Trophoblast cell (in vitro differentiated cells and primary cell): ENCODE measurements at regions not wholly inside any gene's neighbourhood (a gene's known extent, or its start where the extent isn't known, plus 50 kb on each side); places are given as distances from the start of the nearest gene placed in this dataset.

Experiments used
- DNase-seq, 2 donors: peaks; one replicate each; pipeline ENCODE4 v3.0.0-alpha.2; 2016
- H2AFZ ChIP-seq: 2 replicates; pipeline ENCODE4 v1.6.1; 2013; ENCODE audit warnings: low read length, moderate library complexity, mild to moderate bottlenecking; ENCODE audit not compliant: insufficient read depth, poor library complexity
- H2AK5ac ChIP-seq: 2 replicates; pipeline ENCODE4 v1.6.1; 2013; ENCODE audit warnings: mild to moderate bottlenecking, low read length
- H2BK120ac ChIP-seq: 2 replicates; pipeline ENCODE4 v1.6.1; 2013; ENCODE audit warnings: low read length, mild to moderate bottlenecking, moderate library complexity; ENCODE audit not compliant: insufficient read depth, poor library complexity
- H2BK12ac ChIP-seq: 2 replicates; pipeline ENCODE4 v1.6.1; 2013; ENCODE audit warnings: mild to moderate bottlenecking, low read length, moderate library complexity
- H2BK5ac ChIP-seq: 2 replicates; pipeline ENCODE4 v1.6.1; 2013; ENCODE audit warnings: low read length, low read depth, moderate library complexity, mild to moderate bottlenecking; ENCODE audit not compliant: poor library complexity
- H3K14ac ChIP-seq: 2 replicates; pipeline ENCODE4 v1.6.1; 2013; ENCODE audit warnings: mild to moderate bottlenecking, low read length
- H3K18ac ChIP-seq: 2 replicates; pipeline ENCODE4 v1.6.1; 2013; ENCODE audit warnings: mild to moderate bottlenecking, low read length
- H3K23ac ChIP-seq: 2 replicates; pipeline ENCODE4 v1.6.1; 2013; ENCODE audit warnings: low read length
- H3K27ac ChIP-seq: 2 replicates; pipeline ENCODE4 v1.5.1; 2013; ENCODE audit warnings: low read depth, mild to moderate bottlenecking, inconsistent platforms, low read length, moderate library complexity
- H3K27me3 ChIP-seq: 2 replicates; pipeline ENCODE4 v1.6.1; 2013; ENCODE audit warnings: inconsistent platforms, mild to moderate bottlenecking, low read length, moderate library complexity; ENCODE audit not compliant: insufficient read depth
- H3K36me3 ChIP-seq, 2 experiments: 1 replicate in 1 of 2; 2 replicates in 1 of 2; pipeline ENCODE4 v1.6.1; 2013; ENCODE audit warnings: low read length in 2 of 2, mild to moderate bottlenecking in 2 of 2, moderate library complexity in 1 of 2; ENCODE audit not compliant: insufficient read depth in 2 of 2, control insufficient read depth in 1 of 2
- H3K4ac ChIP-seq: 2 replicates; pipeline ENCODE4 v1.6.1; 2013; ENCODE audit warnings: low read depth, mild to moderate bottlenecking, low read length, moderate library complexity
- H3K4me1 ChIP-seq, 2 experiments: 1 replicate in 1 of 2; 2 replicates in 1 of 2; pipeline ENCODE4 v1.6.1; 2013; ENCODE audit warnings: low read length in 2 of 2, mild to moderate bottlenecking in 2 of 2, moderate library complexity in 1 of 2; ENCODE audit not compliant: insufficient read depth in 2 of 2, control insufficient read depth in 1 of 2
- H3K4me2 ChIP-seq: 2 replicates; pipeline ENCODE4 v1.6.1; 2013; ENCODE audit warnings: inconsistent platforms, mild to moderate bottlenecking, low read length, moderate library complexity
- H3K4me3 ChIP-seq: 2 replicates; pipeline ENCODE4 v1.5.1; 2013; ENCODE audit warnings: mild to moderate bottlenecking, low read depth, low read length, inconsistent platforms
- H3K79me1 ChIP-seq: one replicate; pipeline ENCODE4 v1.6.1; 2013; ENCODE audit warnings: low read length
- H3K79me2 ChIP-seq: 2 replicates; pipeline ENCODE4 v1.6.1; 2013; ENCODE audit warnings: low read length, mild to moderate bottlenecking; ENCODE audit not compliant: control insufficient read depth, insufficient read depth, poor library complexity
- H3K9ac ChIP-seq: 2 replicates; pipeline ENCODE4 v1.6.1; 2013; ENCODE audit warnings: mild to moderate bottlenecking, low read length
- H3K9me3 ChIP-seq: 2 replicates; pipeline ENCODE4 v1.6.1; 2013; ENCODE audit warnings: low read depth, mild to moderate bottlenecking, control low read depth, inconsistent platforms, low read length; ENCODE audit not compliant: insufficient read depth
- H4K12ac ChIP-seq: 2 replicates; pipeline ENCODE4 v1.6.1; 2013; ENCODE audit warnings: low read depth, mild to moderate bottlenecking, low read length, moderate library complexity
- H4K8ac ChIP-seq: 2 replicates; pipeline ENCODE4 v1.6.1; 2013; ENCODE audit warnings: low read depth, mild to moderate bottlenecking, low read length, moderate library complexity
- H4K91ac ChIP-seq: one replicate; pipeline ENCODE4 v1.6.1; 2013; ENCODE audit warnings: low read depth, mild to moderate bottlenecking, low read length, moderate library complexity
- WGBS: extraction: QIAGEN DNeasy Blood & Tissue Kit; methylation state at CpG from one replicate; pipeline ENCODE4 v1.1.7; 2013; ENCODE audit warnings: missing lambda C conversion rate; ENCODE audit not compliant: insufficient read length, insufficient coverage; ENCODE audit errors: extremely low coverage; 5-methylcytosine and 5-hydroxymethylcytosine counted together

- no peak overlapping the region for H2BK12ac ChIP-seq
- no peaks in the 10 kb centered on the region for H3K4me1 ChIP-seq
- no CpG with 5 or more reads among the region's 2 CpGs for WGBS
These were observed 149.4 kb upstream of the ZC3H12A start for GRCh38 chr1:37325010-37325409.

DNA sequence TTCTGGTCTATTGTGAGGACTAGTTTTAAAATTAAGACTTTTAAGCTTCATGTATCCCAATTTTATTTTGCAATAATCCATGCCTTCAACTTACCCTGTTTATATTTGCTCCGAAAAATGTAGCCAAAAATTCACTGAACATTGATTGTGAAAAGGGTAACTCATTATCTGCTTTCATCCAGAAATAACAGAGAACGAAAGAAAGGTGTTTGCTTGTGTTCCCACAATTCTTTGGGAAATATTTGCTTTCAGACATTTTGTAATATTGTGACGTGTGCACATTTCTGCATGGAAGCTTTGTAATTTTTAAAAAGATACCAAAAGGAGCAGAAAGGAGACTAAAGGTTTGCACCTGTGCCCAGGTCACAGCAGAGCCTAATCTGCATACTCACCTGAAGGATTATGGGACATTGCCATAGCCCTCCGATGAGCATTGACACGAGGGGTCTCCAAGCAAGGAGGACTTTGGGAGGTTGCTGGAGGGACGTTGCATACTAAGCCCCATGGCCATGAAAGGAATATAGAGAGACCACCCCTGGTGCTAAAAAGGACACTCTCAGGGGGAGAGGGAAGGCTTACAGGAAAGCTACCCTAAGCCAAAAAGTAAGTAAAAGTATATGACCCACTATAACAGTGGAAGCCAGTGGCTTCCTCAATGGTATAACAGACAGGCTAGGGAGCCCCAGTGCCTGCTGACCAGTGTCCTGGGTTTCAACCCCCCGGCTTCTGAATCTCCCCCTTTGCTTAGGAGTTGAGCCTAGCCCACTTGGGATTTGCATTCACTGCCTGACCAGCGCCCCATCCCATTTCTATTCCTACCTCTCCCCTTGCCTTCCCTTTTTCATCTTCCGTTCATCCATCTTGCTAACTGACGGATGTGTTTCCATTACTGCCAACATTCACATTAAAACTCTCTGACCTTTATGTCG is 148.6 kb upstream of the ZC3H12A start:
- no peak overlapping the region for H2AFZ ChIP-seq
- no peak overlapping the region for H2BK12ac ChIP-seq
- H3K4ac ChIP-seq, result no peak overlapping the region
- no peaks in the 10 kb centered on the region for H3K27me3 ChIP-seq
- no peaks in the 10 kb centered on the region for H3K79me1 ChIP-seq
- WGBS, result no CpG with 5 or more reads among the region's 11 CpGs
- no peaks in the 10 kb centered on the region for H3K4me1 ChIP-seq
- H2BK120ac ChIP-seq, result no peak overlapping the region
- no peak for DNase-seq
- H4K8ac ChIP-seq, result no peak overlapping the region
- no peak overlapping the region for H4K91ac ChIP-seq
- no peak overlapping the region for H3K27ac ChIP-seq
- H4K12ac ChIP-seq, result no peak overlapping the region
- no peak overlapping the region for H3K18ac ChIP-seq
- H3K36me3 ChIP-seq, result no peaks in the 10 kb centered on the region
- H2AK5ac ChIP-seq, result no peak overlapping the region
- H3K9me3 ChIP-seq, result no peaks in the 10 kb centered on the region
- no peak overlapping the region for H3K14ac ChIP-seq
- no peak overlapping the region for H3K4me3 ChIP-seq
- no peak overlapping the region for H3K4me2 ChIP-seq
- H2BK5ac ChIP-seq, result no peak overlapping the region
- no peak overlapping the region for H3K23ac ChIP-seq
- no peaks in the 10 kb centered on the region for H3K79me2 ChIP-seq
- no peak overlapping the region for H3K9ac ChIP-seq

More at GRCh38 chr1:37325010-37325409, 149.4 kb upstream of the ZC3H12A start:
- no peak for DNase-seq
- Histone ChIP-seq H2AFZ (no peak overlapping the region), H3K4me3 (no peak overlapping the region), H3K9ac (no peak overlapping the region), H2AK5ac (no peak overlapping the region), H3K79me2 (no peaks in the 10 kb centered on the region), H3K27ac (no peak overlapping the region), H3K36me3 (no peaks in the 10 kb centered on the region), H3K4ac (no peak overlapping the region), H2BK120ac (no peak overlapping the region), H3K27me3 (no peaks in the 10 kb centered on the region), H3K4me2 (no peak overlapping the region), H4K91ac (no peak overlapping the region), H3K79me1 (no peaks in the 10 kb centered on the region), H2BK5ac (no peak overlapping the region), H3K23ac (no peak overlapping the region), H4K12ac (no peak overlapping the region), H3K9me3 (no peaks in the 10 kb centered on the region), H3K18ac (no peak overlapping the region), H4K8ac (no peak overlapping the region), H3K14ac (no peak overlapping the region)

GRCh38 chr1:37332126-37332525 is 142.3 kb upstream of the ZC3H12A start:
- no CpG with 5 or more reads among the region's 9 CpGs for WGBS
- H4K12ac ChIP-seq, result no peak overlapping the region

DNA sequence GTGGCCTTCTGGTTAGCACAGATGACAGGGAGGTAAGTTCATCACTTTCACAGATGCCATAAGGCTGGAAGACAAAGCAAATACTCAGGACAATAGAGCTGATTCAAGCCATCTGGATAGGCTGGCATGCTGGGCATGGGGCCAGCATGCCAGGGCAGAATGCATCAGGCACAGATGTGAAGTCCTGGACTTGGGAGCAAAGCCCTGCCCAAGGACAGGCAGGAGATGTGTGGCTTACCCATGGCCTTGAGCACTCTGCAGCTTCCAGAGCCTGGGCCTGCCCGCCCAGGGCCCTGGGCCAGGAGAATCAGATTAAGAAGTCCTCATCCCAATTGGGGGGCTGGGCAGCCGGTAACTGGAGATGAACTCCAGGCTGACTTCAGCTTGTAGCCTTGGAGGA is 135.7 kb upstream of the ZC3H12A start:
- Histone ChIP-seq H3K4me3 (no peak overlapping the region), H4K12ac (no peak overlapping the region), H3K9me3 (peaks cover 3% of the 10 kb centered on the region), H3K36me3 (no peaks in the 10 kb centered on the region), H3K4me2 (no peak overlapping the region), H4K91ac (no peak overlapping the region), H3K4me1 (no peaks in the 10 kb centered on the region), H3K27ac (no peak overlapping the region), H3K79me1 (no peaks in the 10 kb centered on the region), H3K14ac (no peak overlapping the region), H3K18ac (no peak overlapping the region), H3K23ac (no peak overlapping the region), H3K27me3 (no peaks in the 10 kb centered on the region), H2BK12ac (no peak overlapping the region), H4K8ac (no peak overlapping the region), H3K79me2 (no peaks in the 10 kb centered on the region), H2AK5ac (no peak overlapping the region), H2AFZ (no peak overlapping the region), H2BK5ac (no peak overlapping the region), H3K9ac (no peak overlapping the region), H2BK120ac (no peak overlapping the region), H3K4ac (no peak overlapping the region)
- no CpG with 5 or more reads among the region's 2 CpGs for WGBS
- no peak for DNase-seq

More at GRCh38 chr1:37332126-37332525, 142.3 kb upstream of the ZC3H12A start:
- Histone ChIP-seq H3K27ac (no peak overlapping the region), H3K4me2 (no peak overlapping the region), H3K14ac (no peak overlapping the region), H3K9ac (no peak overlapping the region), H3K18ac (no peak overlapping the region), H2AFZ (no peak overlapping the region), H2BK120ac (no peak overlapping the region), H3K36me3 (no peaks in the 10 kb centered on the region), H3K23ac (no peak overlapping the region), H3K4me3 (no peak overlapping the region), H3K4ac (no peak overlapping the region), H2BK5ac (no peak overlapping the region), H4K91ac (no peak overlapping the region), H3K27me3 (no peaks in the 10 kb centered on the region), H3K9me3 (no peaks in the 10 kb centered on the region), H3K4me1 (no peaks in the 10 kb centered on the region), H3K79me2 (no peaks in the 10 kb centered on the region), H2AK5ac (no peak overlapping the region), H4K8ac (no peak overlapping the region), H2BK12ac (no peak overlapping the region), H3K79me1 (no peaks in the 10 kb centered on the region)
- no peak for DNase-seq
